SK-N-SH (cell line): ENCODE measurements at regions not wholly inside any gene's neighbourhood (a gene's known extent, or its start where the extent isn't known, plus 50 kb on each side); places are given as distances from the start of the nearest gene placed in this dataset.

Source experiments
- CTCF ChIA-PET: fragments of 300-600, 350-600 bp; formaldehyde crosslinking; extraction: SDS; loops from one replicate; lab custom pipeline; 2021; lab: Yijun Ruan, JAX
- POLR2A ChIA-PET: fragments of 350-600 bp; sonication (Branson Sonifier 250); formaldehyde crosslinking; extraction: SDS; loops from one replicate; lab custom pipeline; 2020; ENCODE audit warnings: antibody characterized with exemption, inconsistent platforms; lab: Yijun Ruan, JAX
- DNase-seq: peaks from one replicate; pipeline ENCODE4 v3.0.0; 2012
- H2AFZ ChIP-seq: fragments of 200-600 bp; sonication (generic); 2 replicates; pipeline ENCODE4 v1.8.1; 2016; ENCODE audit warnings: antibody characterized with exemption, mild to moderate bottlenecking, low read depth
- H3F3A ChIP-seq: fragments of 200-600 bp; sonication (generic); replicated peaks from 2 replicates; pipeline ENCODE3; 2016; ENCODE audit warnings: antibody characterized with exemption, mild to moderate bottlenecking; ENCODE audit not compliant: insufficient read depth
- H3K27ac ChIP-seq, 2 experiments: fragments of 200-500 bp in 1 of 2; fragments of 200-600 bp in 1 of 2; sonication (Bioruptor generic) in 1 of 2; sonication (generic), shearing (Covaris generic) in 1 of 2; 2 replicates each; pipeline versions ENCODE4 v1.5.1 to v1.6.1; 2014 to 2016; ENCODE audit warnings: low read depth in 2 of 2, inconsistent platforms in 1 of 2, low read length in 1 of 2, mild to moderate bottlenecking in 1 of 2, mixed read lengths in 1 of 2
- H3K27me3 ChIP-seq: fragments of 200-600 bp; sonication (generic), shearing (Covaris generic); 2 replicates; pipeline ENCODE4 v1.6.1; 2016; ENCODE audit warnings: mixed run types; ENCODE audit not compliant: insufficient read depth
- H3K36me3 ChIP-seq, 2 experiments: fragments of 200-500 bp in 1 of 2; fragments of 200-600 bp in 1 of 2; sonication (Bioruptor generic) in 1 of 2; sonication (generic) in 1 of 2; replicated peaks in 1 of 2; 2 replicates each; pipeline versions ENCODE3 to v1.5.1; 2014 to 2016; ENCODE audit warnings: low read length in 1 of 2, mild to moderate bottlenecking in 1 of 2; ENCODE audit not compliant: insufficient read depth in 2 of 2, control insufficient read depth in 1 of 2
- H3K4me1 ChIP-seq, 2 experiments: fragments of 200-500 bp in 1 of 2; fragments of 200-600 bp in 1 of 2; sonication (Bioruptor generic) in 1 of 2; sonication (generic), shearing (Covaris generic) in 1 of 2; 2 replicates each; pipeline versions ENCODE4 v1.5.1 to v1.6.1; 2014 to 2016; ENCODE audit warnings: low read depth in 1 of 2, low read length in 1 of 2, mixed run types in 1 of 2; ENCODE audit not compliant: insufficient read depth in 2 of 2, control insufficient read depth in 1 of 2
- H3K4me2 ChIP-seq: fragments of 200-600 bp; sonication (generic), shearing (Covaris generic); 2 replicates; pipeline ENCODE4 v1.6.1; 2017; ENCODE audit warnings: mixed run types
- H3K4me3 ChIP-seq, 2 experiments: fragments of 200-500 bp in 1 of 2; fragments of 200-600 bp in 1 of 2; sonication (Bioruptor generic) in 1 of 2; sonication (generic), shearing (Covaris generic) in 1 of 2; 2 replicates each; pipeline versions ENCODE4 v1.5.1 to v1.8.1; 2014 to 2016; ENCODE audit warnings: low read depth in 2 of 2, inconsistent platforms in 1 of 2, low read length in 1 of 2, mild to moderate bottlenecking in 1 of 2, mixed read lengths in 1 of 2, moderate library complexity in 1 of 2
- H3K79me2 ChIP-seq: fragments of 200-600 bp; sonication (generic); 2 replicates; pipeline ENCODE4 v1.8.1; 2017; ENCODE audit warnings: mild to moderate bottlenecking; ENCODE audit not compliant: insufficient read depth
- H3K9ac ChIP-seq: fragments of 200-600 bp; sonication (generic); 2 replicates; pipeline ENCODE4 v1.6.1; 2017; ENCODE audit warnings: mixed run types
- H3K9me2 ChIP-seq: fragments of 200-600 bp; sonication (generic); 2 replicates; pipeline ENCODE4 v1.6.1; 2017; ENCODE audit warnings: mixed run types
- H3K9me3 ChIP-seq: fragments of 200-600 bp; sonication (generic); 2 replicates; pipeline ENCODE4 v1.6.1; 2017; ENCODE audit warnings: mixed run types, mild to moderate bottlenecking, moderate library complexity
- H4K20me1 ChIP-seq: fragments of 200-600 bp; sonication (generic); 2 replicates; pipeline ENCODE4 v1.6.1; 2017; ENCODE audit warnings: mild to moderate bottlenecking, mixed run types; ENCODE audit not compliant: insufficient read depth
- EP300 ChIP-seq, 2 experiments: IDR thresholded peaks; 2 replicates each; pipeline versions ENCODE4 v1.4.0 to v1.6.1; 2012; ENCODE audit warnings: borderline replicate concordance in 1 of 2, low read depth in 1 of 2, low read length in 1 of 2
- FOSL2 ChIP-seq: IDR thresholded peaks from 2 replicates; pipeline ENCODE4 v1.4.0; 2012; ENCODE audit warnings: low read depth, mild to moderate bottlenecking, moderate library complexity, borderline replicate concordance
- FOXM1 ChIP-seq: IDR thresholded peaks from 2 replicates; pipeline ENCODE4 v1.4.0; 2012; ENCODE audit warnings: low read depth, mild to moderate bottlenecking
- GABPA ChIP-seq: IDR thresholded peaks from 2 replicates; pipeline ENCODE4 v1.4.0; 2012; ENCODE audit warnings: low read depth, mild to moderate bottlenecking
- GATA2 ChIP-seq: sonication (generic); formaldehyde crosslinking; IDR thresholded peaks from 2 replicates; pipeline ENCODE4 v1.5.0; 2020; ENCODE audit warnings: mild to moderate bottlenecking, missing genetic modification reagents
- IRF3 ChIP-seq: fragments of 150-350 bp; IDR thresholded peaks from 2 replicates; pipeline ENCODE4 v1.6.1; 2016; ENCODE audit warnings: mild to moderate bottlenecking, low read depth, low read length
- NFIC ChIP-seq: IDR thresholded peaks from 2 replicates; pipeline ENCODE4 v1.4.0; 2012; ENCODE audit warnings: borderline replicate concordance
- NRF1 ChIP-seq: IDR thresholded peaks from 2 replicates; pipeline ENCODE4 v1.6.1; 2012; ENCODE audit warnings: low read depth, mild to moderate bottlenecking, low read length
- RAD21 ChIP-seq: IDR thresholded peaks from 2 replicates; pipeline ENCODE4 v1.6.1; 2012; ENCODE audit warnings: mild to moderate bottlenecking, low read length
- RXRA ChIP-seq: IDR thresholded peaks from 2 replicates; pipeline ENCODE4 v1.4.0; 2012; ENCODE audit warnings: low read depth, mild to moderate bottlenecking, borderline replicate concordance
- SIN3A ChIP-seq: IDR thresholded peaks from 2 replicates; pipeline ENCODE4 v1.6.1; 2012; ENCODE audit warnings: low read depth, mild to moderate bottlenecking, low read length, moderate library complexity, borderline replicate concordance
- ZBTB33 ChIP-seq: IDR thresholded peaks from 2 replicates; pipeline ENCODE4 v1.4.0; 2012; ENCODE audit warnings: low read depth, borderline replicate concordance
- whole genome bisulfite sequencing: methylation state at CpG from one replicate; pipeline ENCODE4 v1.1.6; 2017; ENCODE audit warnings: low lambda C conversion rate; 5-methylcytosine and 5-hydroxymethylcytosine counted together

- TF ChIP-seq NFIC, result no peak
- TF ChIP-seq IRF3, result no peak
- no peak for TF ChIP-seq NRF1
- TF ChIP-seq RXRA, result no peak
- no peak for TF ChIP-seq FOSL2
- TF ChIP-seq GATA2 (CRISPR knock-in tag), result no peak
- TF ChIP-seq SIN3A, result no peak
- no peak for TF ChIP-seq GABPA
- TF ChIP-seq RAD21, result no peak
Measured at GRCh38 chr1:30422251-30422650, 301.1 kb downstream of the MATN1 start (continued).

- no peaks in the 10 kb centered on the region for H3K9me2 ChIP-seq
- no peak overlapping the region for H2AFZ ChIP-seq
- no peaks in the 10 kb centered on the region for H3K36me3 ChIP-seq
- ChIA-PET CTCF (interaction anchor here (0.7 to 3.3 kb wide), 2 partner anchors 40 to 287 kb away, joined by 3 to 12 read pairs; no protein-coding TSS in a partner anchor), POLR2A (no interaction called here)
- H3K27ac ChIP-seq, result no peak overlapping the region
- H4K20me1 ChIP-seq, result no peaks in the 10 kb centered on the region
- H3K4me2 ChIP-seq, result no peak overlapping the region
- H3K4me1 ChIP-seq, result no peaks in the 10 kb centered on the region; a peak in 1 of 4 replicates
- TF ChIP-seq EP300 (IDR thresholded peaks at IDR 0.05; ENCODE audit: borderline replicate concordance in 1 of 2, low read depth in 1 of 2, low read length in 1 of 2), result no peak
- no peak for TF ChIP-seq FOXM1
- TF ChIP-seq ZBTB33, result no peak
- no peak for TF ChIP-seq IRF3
- no peaks in the 10 kb centered on the region for H3K79me2 ChIP-seq
- no peaks in the 10 kb centered on the region for H3F3A ChIP-seq
- H3K9me3 ChIP-seq, result no peaks in the 10 kb centered on the region
- no peak overlapping the region for H3K9ac ChIP-seq
- WGBS, result 31% methylated on average over 3 of the region's 7 CpGs
- H3K27me3 ChIP-seq, result no peaks in the 10 kb centered on the region
- no peak for DNase-seq
- no peak overlapping the region for H3K4me3 ChIP-seq
Measured at GRCh38 chr1:30420519-30421050, 302.8 kb downstream of the MATN1 start.
